HEK293 (cell line): ENCODE measurements at regions not wholly inside any gene's neighbourhood (a gene's known extent, or its start where the extent isn't known, plus 50 kb on each side); places are given as distances from the start of the nearest gene placed in this dataset.

Experiments
- INSM2 ChIP-seq: fragments of 450-650 bp; formaldehyde crosslinking; IDR thresholded peaks from 2 replicates; pipeline ENCODE4 v1.5.1; 2016; ENCODE audit warnings: missing biosample characterization, missing genetic modification characterization
- REST ChIP-seq: fragments of 450-650 bp; formaldehyde crosslinking; IDR thresholded peaks from 2 replicates; pipeline ENCODE4 v1.5.1; 2016; ENCODE audit warnings: missing biosample characterization, missing genetic modification characterization
- ZNF366 ChIP-seq: fragments of 450-650 bp; formaldehyde crosslinking; conservative IDR thresholded peaks from 2 replicates; pipeline ENCODE4 v1.5.1; 2016; ENCODE audit warnings: missing biosample characterization, missing genetic modification characterization
- TF ChIP-seq, protein P1 (sequence below): fragments of 450-650 bp; formaldehyde crosslinking; IDR thresholded peaks from 2 replicates; pipeline ENCODE4 v1.5.1; 2016; ENCODE audit warnings: missing biosample characterization, missing genetic modification characterization

GRCh38 chr11:129614256-129614944 lies 201.2 kb upstream of the TMEM45B start:
- TF ChIP-seq, protein P1, sequence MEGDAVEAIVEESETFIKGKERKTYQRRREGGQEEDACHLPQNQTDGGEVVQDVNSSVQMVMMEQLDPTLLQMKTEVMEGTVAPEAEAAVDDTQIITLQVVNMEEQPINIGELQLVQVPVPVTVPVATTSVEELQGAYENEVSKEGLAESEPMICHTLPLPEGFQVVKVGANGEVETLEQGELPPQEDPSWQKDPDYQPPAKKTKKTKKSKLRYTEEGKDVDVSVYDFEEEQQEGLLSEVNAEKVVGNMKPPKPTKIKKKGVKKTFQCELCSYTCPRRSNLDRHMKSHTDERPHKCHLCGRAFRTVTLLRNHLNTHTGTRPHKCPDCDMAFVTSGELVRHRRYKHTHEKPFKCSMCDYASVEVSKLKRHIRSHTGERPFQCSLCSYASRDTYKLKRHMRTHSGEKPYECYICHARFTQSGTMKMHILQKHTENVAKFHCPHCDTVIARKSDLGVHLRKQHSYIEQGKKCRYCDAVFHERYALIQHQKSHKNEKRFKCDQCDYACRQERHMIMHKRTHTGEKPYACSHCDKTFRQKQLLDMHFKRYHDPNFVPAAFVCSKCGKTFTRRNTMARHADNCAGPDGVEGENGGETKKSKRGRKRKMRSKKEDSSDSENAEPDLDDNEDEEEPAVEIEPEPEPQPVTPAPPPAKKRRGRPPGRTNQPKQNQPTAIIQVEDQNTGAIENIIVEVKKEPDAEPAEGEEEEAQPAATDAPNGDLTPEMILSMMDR (tag by site-specific recombination): no peak
- TF ChIP-seq INSM2 (tag by site-specific recombination) (no peak), ZNF366 (tag by site-specific recombination) (no peak), REST (tag by site-specific recombination) (no peak)
